Bronchial epithelial cell (primary cell): ENCODE measurements at regions not wholly inside any gene's neighbourhood (a gene's known extent, or its start where the extent isn't known, plus 50 kb on each side); places are given as distances from the start of the nearest gene placed in this dataset.

Experiments
- DNase-seq: peaks from one replicate; pipeline ENCODE4 v3.0.0-alpha.2; 2010; ENCODE audit warnings: low read depth
- FAIRE-seq: peaks from 2 replicates; lab custom pipeline; 2011; peaks lifted over from hg19 to GRCh38; lab: Jason Lieb, UNC
- H3K27me3 ChIP-seq: 2 replicates; pipeline ENCODE4 v1.5.1; 2011; ENCODE audit warnings: low read length; ENCODE audit not compliant: control insufficient read depth, insufficient read depth
- H3K36me3 ChIP-seq: 2 replicates; pipeline ENCODE4 v1.5.1; 2011; ENCODE audit warnings: low read length; ENCODE audit not compliant: control insufficient read depth, insufficient read depth
- H3K4me3 ChIP-seq: 2 replicates; pipeline ENCODE4 v1.5.1; 2011; ENCODE audit warnings: mild to moderate bottlenecking, low read depth, low read length, control low read depth
- CTCF ChIP-seq: IDR thresholded peaks from 2 replicates; pipeline ENCODE4 v1.5.1; 2011; ENCODE audit warnings: mild to moderate bottlenecking, moderate library complexity, low read length, control low read depth, inconsistent platforms; ENCODE audit not compliant: insufficient read depth, severe bottlenecking

- Histone ChIP-seq H3K4me3 (no peak overlapping the region), H3K27me3 (no peaks in the 10 kb centered on the region), H3K36me3 (no peaks in the 10 kb centered on the region)
- no peak for TF ChIP-seq CTCF
- DNase-seq, result no peak
- FAIRE-seq, result no peak
These were observed 560.0 kb downstream of the BRINP1 start for GRCh38 chr9:118809160-118809625.

- H3K36me3 ChIP-seq, result no peaks in the 10 kb centered on the region
- no peak for TF ChIP-seq CTCF
- H3K27me3 ChIP-seq, result no peaks in the 10 kb centered on the region
- no peak overlapping the region for H3K4me3 ChIP-seq
- FAIRE-seq, result no peak
- DNase-seq, result no peak
These were observed 539.9 kb downstream of the BRINP1 start for GRCh38 chr9:118829334-118829733.

- FAIRE-seq (peak; percentile 18), DNase-seq (no peak)
- no peak overlapping the region for H3K4me3 ChIP-seq
- H3K27me3 ChIP-seq, result no peaks in the 10 kb centered on the region
- H3K36me3 ChIP-seq, result no peaks in the 10 kb centered on the region
- TF ChIP-seq CTCF, result no peak
These were observed 536.9 kb downstream of the BRINP1 start for GRCh38 chr9:118832371-118832770.

- no peak for DNase-seq
- no peak for TF ChIP-seq CTCF
- H3K4me3 ChIP-seq, result no peak overlapping the region
- FAIRE-seq, result no peak
- H3K27me3 ChIP-seq, result no peaks in the 10 kb centered on the region
- H3K36me3 ChIP-seq, result no peaks in the 10 kb centered on the region
These were observed 532.3 kb downstream of the BRINP1 start for GRCh38 chr9:118836891-118837290.

- no peaks in the 10 kb centered on the region for H3K36me3 ChIP-seq
- TF ChIP-seq CTCF, result no peak
- DNase-seq (no peak), FAIRE-seq (no peak)
- H3K27me3 ChIP-seq, result no peaks in the 10 kb centered on the region
- no peak overlapping the region for H3K4me3 ChIP-seq
These were observed 497.7 kb downstream of the BRINP1 start for GRCh38 chr9:118871531-118871930.

- TF ChIP-seq CTCF, result no peak
- DNase-seq (no peak), FAIRE-seq (no peak)
These were observed 486.6 kb downstream of the BRINP1 start for GRCh38 chr9:118882684-118883083.

More at GRCh38 chr9:118882684-118883083, 486.6 kb downstream of the BRINP1 start:
- Histone ChIP-seq H3K4me3 (no peak overlapping the region), H3K36me3 (no peaks in the 10 kb centered on the region), H3K27me3 (no peaks in the 10 kb centered on the region)
